K562 (cell line): ENCODE measurements at regions not wholly inside any gene's neighbourhood (a gene's known extent, or its start where the extent isn't known, plus 50 kb on each side); places are given as distances from the start of the nearest gene placed in this dataset.

Experiments used
- ATAC-seq: fragments of 200-7000 bp; cut with Tn5 transposase; 3 replicates; pipeline ENCODE4 v1.9.1; 2020; ENCODE audit warnings: moderate library complexity
- BruUV-seq: library from RNA; stranded (reverse); fragments of 400-500 nt; replicated peaks from 2 replicates; lab custom pipeline; 2021; lab: Mats Ljungman, UMichigan
- CTCF ChIA-PET: fragments of 300-600 bp; formaldehyde crosslinking; extraction: SDS; loops from one replicate; lab custom pipeline; 2021; ENCODE audit warnings: low intra/inter-chr PET ratio; lab: Yijun Ruan, JAX
- POLR2A ChIA-PET: fragments of 300-600, 350-650 bp; sonication (Branson Sonifier 250); formaldehyde crosslinking; extraction: SDS; loops from one replicate; lab custom pipeline; 2021; ENCODE audit warnings: antibody characterized with exemption, inconsistent platforms; lab: Yijun Ruan, JAX
- DNase-seq, 4 experiments: peaks; one replicate each; pipeline versions ENCODE4 v3.0.0 to v3.0.0-alpha.2; 2011 to 2018; ENCODE audit warnings: low spot score in 3 of 4, mixed read lengths in 3 of 4; ENCODE audit errors: extremely low read depth in 1 of 4
- FAIRE-seq: peaks from 2 replicates; lab custom pipeline; 2011; peaks lifted over from hg19 to GRCh38; lab: Jason Lieb, UNC
- H2AFZ ChIP-seq: 2 replicates; pipeline ENCODE4 v1.6.0; 2011; ENCODE audit warnings: low read depth, low read length, control low read depth, inconsistent platforms
- H3K27ac ChIP-seq: fragments of 200-600 bp; 3 replicates; pipeline ENCODE4 v1.8.0; 2011; ENCODE audit warnings: low read depth, mild to moderate bottlenecking, control low read depth, inconsistent platforms, low read length, moderate library complexity, mixed read lengths; ENCODE audit errors: extremely low read depth
- H3K27me3 ChIP-seq, 2 experiments: fragments of 300-600 bp in 1 of 2; 2 replicates in 1 of 2; 3 replicates in 1 of 2; pipeline versions ENCODE4 v1.6.0 to v1.8.0; 2011; ENCODE audit warnings: inconsistent platforms in 2 of 2, low read length in 2 of 2, mild to moderate bottlenecking in 1 of 2, mixed read lengths in 1 of 2, moderate library complexity in 1 of 2; ENCODE audit not compliant: control insufficient read depth in 2 of 2, insufficient read depth in 2 of 2
- H3K36me3 ChIP-seq: fragments of 300-600 bp; 3 replicates; pipeline ENCODE4 v1.8.0; 2011; ENCODE audit warnings: mild to moderate bottlenecking, low read length, inconsistent platforms; ENCODE audit not compliant: control insufficient read depth, insufficient read depth
- H3K4me1 ChIP-seq, 2 experiments: fragments of 200-600 bp in 1 of 2; replicated peaks in 1 of 2; 2 replicates in 1 of 2; 3 replicates in 1 of 2; pipeline versions ENCODE4 v1.5.1 to v1.8.0; 2011; ENCODE audit warnings: inconsistent platforms in 2 of 2, low read length in 2 of 2, mild to moderate bottlenecking in 1 of 2, mixed read lengths in 1 of 2, moderate library complexity in 1 of 2; ENCODE audit not compliant: control insufficient read depth in 2 of 2, insufficient read depth in 2 of 2
- H3K4me2 ChIP-seq: 2 replicates; pipeline ENCODE4 v1.6.1; 2011; ENCODE audit warnings: low read length, control low read depth, inconsistent platforms, mixed read lengths; ENCODE audit not compliant: insufficient read depth
- H3K4me3 ChIP-seq: fragments of 200-600 bp; sonication (generic), shearing (Covaris generic); 2 replicates; pipeline ENCODE4 v1.5.1; 2016; ENCODE audit warnings: control low read depth, inconsistent platforms
- H3K79me2 ChIP-seq: fragments of 200-600 bp; 3 replicates; pipeline ENCODE4 v1.8.0; 2011; ENCODE audit warnings: low read length, inconsistent platforms; ENCODE audit not compliant: control insufficient read depth, insufficient read depth
- H3K9ac ChIP-seq, 2 experiments: 2 replicates each; pipeline versions ENCODE4 v1.6.0 to v1.6.1; 2011; ENCODE audit warnings: low read depth in 2 of 2, low read length in 2 of 2, control low read depth in 1 of 2, inconsistent platforms in 1 of 2, mild to moderate bottlenecking in 1 of 2, mixed read lengths in 1 of 2; ENCODE audit not compliant: insufficient read depth in 1 of 2
- H3K9me1 ChIP-seq: one replicate; pipeline ENCODE4 v1.6.0; 2011; ENCODE audit warnings: inconsistent platforms, mild to moderate bottlenecking, low read length, moderate library complexity; ENCODE audit not compliant: control insufficient read depth, insufficient read depth
- H3K9me3 ChIP-seq: replicated peaks from 2 replicates; pipeline ENCODE4 v1.5.1; 2011; ENCODE audit warnings: low read depth, low read length, inconsistent platforms; ENCODE audit not compliant: control insufficient read depth, insufficient read depth
- H4K20me1 ChIP-seq: replicated peaks from 2 replicates; pipeline ENCODE4 v1.6.1; 2011; ENCODE audit warnings: low read length, inconsistent platforms, mixed read lengths; ENCODE audit not compliant: control insufficient read depth, insufficient read depth
- ADNP ChIP-seq: fragments of 200-800 bp; sonication (Bioruptor generic); IDR thresholded peaks from 2 replicates; pipeline ENCODE4 v1.6.1; 2016; ENCODE audit warnings: missing genetic modification characterization, missing compliant biosample characterization
- DACH1 ChIP-seq: fragments of 450-650 bp; IDR thresholded peaks from 2 replicates; pipeline ENCODE4 v1.6.1; 2018; ENCODE audit not compliant: partially characterized antibody
- TRIM28 ChIP-seq: fragments of 450-650 bp; IDR thresholded peaks from 2 replicates; pipeline ENCODE4 v1.6.1; 2017
- USF2 ChIP-seq: sonication (generic); formaldehyde crosslinking; IDR thresholded peaks from 2 replicates; pipeline ENCODE4 v1.5.0; 2020; ENCODE audit warnings: missing genetic modification reagents
- WGBS: fragments of 100-300 bp; shearing (Covaris generic); methylation state at CpG from one replicate; pipeline ENCODE4 v1.1.6; 2016; ENCODE audit warnings: low coverage, mixed read lengths; ENCODE audit not compliant: insufficient coverage; ENCODE audit errors: missing lambda C conversion rate; 5-methylcytosine and 5-hydroxymethylcytosine counted together
- in situ Hi-C: fragments of 300-500 bp; cut with MboI; formaldehyde crosslinking; loops from 4 replicates; pipeline ENCODE4 v1.15.0; 2018; ENCODE audit warnings: inconsistent platforms, mixed read lengths
- intact Hi-C: fragments of 100-400 bp; cut with micrococcal nuclease; formaldehyde crosslinking; loops from 2 replicates; pipeline ENCODE4 v1.14.2; 2022
- TF ChIP-seq, protein P1 (sequence below): fragments of 250-450 bp; sonication (Bioruptor Pico); IDR thresholded peaks from 2 replicates; pipeline ENCODE4 v1.8.0; 2022; ENCODE audit warnings: inconsistent platforms, mild to moderate bottlenecking, moderate library complexity, borderline replicate concordance

GRCh38 chr15:46946953-46947352, 770.4 kb upstream of the SEMA6D start:
- DNase-seq (no peak), FAIRE-seq (no peak), ATAC-seq (no peak)
- ChIA-PET CTCF (no interaction called here), POLR2A (no interaction called here)
- H3K79me2 ChIP-seq, result no peaks in the 10 kb centered on the region
- H3K4me2 ChIP-seq, result no peak overlapping the region
- H3K27me3 ChIP-seq, result no peaks in the 10 kb centered on the region
- 0% methylated on average over 3 of the region's 3 CpGs for WGBS
- H3K9ac ChIP-seq, result no peak overlapping the region
- in situ Hi-C loops, result no loop called here
- no peak overlapping the region for H3K27ac ChIP-seq
- H3K9me3 ChIP-seq, result no peaks in the 10 kb centered on the region
- BruUV-seq, result no TSS peak
- TF ChIP-seq ADNP (tag), result no peak
- TF ChIP-seq USF2 (CRISPR knock-in tag), result no peak
- TF ChIP-seq TRIM28, result no peak
- TF ChIP-seq, protein P1, sequence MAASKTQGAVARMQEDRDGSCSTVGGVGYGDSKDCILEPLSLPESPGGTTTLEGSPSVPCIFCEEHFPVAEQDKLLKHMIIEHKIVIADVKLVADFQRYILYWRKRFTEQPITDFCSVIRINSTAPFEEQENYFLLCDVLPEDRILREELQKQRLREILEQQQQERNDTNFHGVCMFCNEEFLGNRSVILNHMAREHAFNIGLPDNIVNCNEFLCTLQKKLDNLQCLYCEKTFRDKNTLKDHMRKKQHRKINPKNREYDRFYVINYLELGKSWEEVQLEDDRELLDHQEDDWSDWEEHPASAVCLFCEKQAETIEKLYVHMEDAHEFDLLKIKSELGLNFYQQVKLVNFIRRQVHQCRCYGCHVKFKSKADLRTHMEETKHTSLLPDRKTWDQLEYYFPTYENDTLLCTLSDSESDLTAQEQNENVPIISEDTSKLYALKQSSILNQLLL (CRISPR knock-in tag), result no peak
- TF ChIP-seq DACH1, result no peak
- intact Hi-C loops, result no loop called here
- no peaks in the 10 kb centered on the region for H3K9me1 ChIP-seq
- H4K20me1 ChIP-seq, result no peaks in the 10 kb centered on the region
- H3K4me3 ChIP-seq, result no peak overlapping the region
- no peak overlapping the region for H2AFZ ChIP-seq
- no peaks in the 10 kb centered on the region for H3K4me1 ChIP-seq
- no peaks in the 10 kb centered on the region for H3K36me3 ChIP-seq
